ENCODE measurements at regions not wholly inside any gene's neighbourhood (a gene's known extent, or its start where the extent isn't known, plus 50 kb on each side); places are given as distances from the start of the nearest gene placed in this dataset.
A peak's percentile ranks its signal among the peaks of the same experiment; 100 is the strongest.

- no peak overlapping the region for H3K4me3 ChIP-seq
- H3K4me1 ChIP-seq: no peaks in the 10 kb centered on the region
- intact Hi-C loops (cut with DNase I; ENCODE audit: low total_unique reads): no loop called here
- H3K9me3 ChIP-seq: no peaks in the 10 kb centered on the region
- H3K36me3 ChIP-seq: no peaks in the 10 kb centered on the region
- WGBS, 5 donors: 0 to 57% (median 42%) methylated on average over 1 of the region's 1 CpG
- H3K27me3 ChIP-seq: no peaks in the 10 kb centered on the region
- TF ChIP-seq CTCF (IDR thresholded peaks at IDR 0.05): no peak
- no peak for DNase-seq
- no peak overlapping the region for H3K27ac ChIP-seq
Measured at GRCh38 chr5:106690585-106690984, 980.2 kb downstream of the EFNA5 start.

- DNase-seq: peak in 1 of 2 donors; percentile 15
- Histone ChIP-seq H3K27me3 (no peaks in the 10 kb centered on the region), H3K27ac (peak overlapping the region in 3 of 5 donors; percentile 47 to 75 (median 62)), H3K4me1 (peaks cover 0 to 18% (median 11%) of the 10 kb centered on the region in 4 donors), H3K36me3 (no peaks in the 10 kb centered on the region), H3K4me3 (peak overlapping the region in 3 of 4 donors; percentile 0 to 14 (median 9)), H3K9me3 (no peaks in the 10 kb centered on the region)
- TF ChIP-seq EP300 (IDR thresholded peaks at IDR 0.05) (no peak), CTCF (IDR thresholded peaks at IDR 0.05) (no peak), POLR2A (IDR thresholded peaks at IDR 0.05) (no peak), POLR2AphosphoS5 (IDR thresholded peaks at IDR 0.05) (no peak)
- intact Hi-C loops (cut with DNase I; ENCODE audit: low total_unique reads): no loop called here
- 5 to 16% (median 13%) methylated on average over 1 of the region's 1 CpG for WGBS, 5 donors
Measured at GRCh38 chr5:106680330-106680729, 990.4 kb downstream of the EFNA5 start.

GRCh38 chr5:106677057-106677456 lies 993.7 kb downstream of the EFNA5 start:
- Histone ChIP-seq H3K27me3 (no peaks in the 10 kb centered on the region), H3K9me3 (no peaks in the 10 kb centered on the region), H3K4me3 (no peak overlapping the region), H3K27ac (peak overlapping the region in 1 of 5 donors; percentile 36), H3K36me3 (no peaks in the 10 kb centered on the region), H3K4me1 (peaks cover 0 to 18% (median 11%) of the 10 kb centered on the region in 4 donors)
- TF ChIP-seq POLR2AphosphoS5 (IDR thresholded peaks at IDR 0.05): no peak
- no peak for TF ChIP-seq CTCF (IDR thresholded peaks at IDR 0.05)
- no peak for TF ChIP-seq EP300 (IDR thresholded peaks at IDR 0.05)
- TF ChIP-seq POLR2A (IDR thresholded peaks at IDR 0.05): no peak
- DNase-seq: no peak
- 87 to 100% (median 94%) methylated on average over 1 of the region's 1 CpG for whole genome bisulfite sequencing, 5 donors
- intact Hi-C loops (cut with DNase I; ENCODE audit: low total_unique reads): no loop called here

- WGBS, 5 donors: 10 to 23% (median 14%) methylated on average over 1 of the region's 1 CpG
- no peak for DNase-seq
- no peak overlapping the region for H3K4me3 ChIP-seq
- intact Hi-C loops (cut with DNase I; ENCODE audit: low total_unique reads): no loop called here
- H3K9me3 ChIP-seq: no peaks in the 10 kb centered on the region
- H3K36me3 ChIP-seq: no peaks in the 10 kb centered on the region
- H3K27ac ChIP-seq: no peak overlapping the region
- peaks cover 0 to 11% (median 5%) of the 10 kb centered on the region in 4 donors for H3K4me1 ChIP-seq
- TF ChIP-seq EP300 (IDR thresholded peaks at IDR 0.05): no peak
- TF ChIP-seq POLR2A (IDR thresholded peaks at IDR 0.05): no peak
- no peak for TF ChIP-seq POLR2AphosphoS5 (IDR thresholded peaks at IDR 0.05)
- no peak for TF ChIP-seq CTCF (IDR thresholded peaks at IDR 0.05)
- no peaks in the 10 kb centered on the region for H3K27me3 ChIP-seq
Measured at GRCh38 chr5:106675687-106676086, 995.0 kb downstream of the EFNA5 start.

Measured in stomach (tissue), 8 donors.